K562 (cell line): ENCODE measurements at regions not wholly inside any gene's neighbourhood (a gene's known extent, or its start where the extent isn't known, plus 50 kb on each side); places are given as distances from the start of the nearest gene placed in this dataset.

Source experiments
- CCAR2 ChIP-seq: fragments of 200-400 bp; formaldehyde crosslinking; IDR thresholded peaks from 2 replicates; pipeline ENCODE4 v1.6.1; 2017; ENCODE audit warnings: mild to moderate bottlenecking, low read depth, low read length
- DEAF1 ChIP-seq: fragments of 450-650 bp; formaldehyde crosslinking; IDR thresholded peaks from 2 replicates; pipeline ENCODE4 v1.4.0; 2020; ENCODE audit warnings: mild to moderate bottlenecking, moderate library complexity
- HCFC1 ChIP-seq: IDR thresholded peaks from 2 replicates; pipeline ENCODE4 v1.6.1; 2012; ENCODE audit warnings: low read depth, low read length, improper control_type of control experiment
- MAFK ChIP-seq: IDR thresholded peaks from 2 replicates; pipeline ENCODE4 v1.6.1; 2011; ENCODE audit warnings: low read length, improper control_type of control experiment
- USF2 ChIP-seq: sonication (generic); formaldehyde crosslinking; IDR thresholded peaks from 2 replicates; pipeline ENCODE4 v1.5.0; 2020; ENCODE audit warnings: missing genetic modification reagents
- ZNF407 ChIP-seq: fragments of 450-650 bp; IDR thresholded peaks from 2 replicates; pipeline ENCODE4 v1.6.1; 2016; ENCODE audit warnings: low read depth
- ZNF584 ChIP-seq: fragments of 200-800 bp; sonication (Bioruptor generic); IDR thresholded peaks from 2 replicates; pipeline ENCODE4 v1.6.1; 2016; ENCODE audit warnings: low read depth, mild to moderate bottlenecking, missing genetic modification characterization, missing compliant biosample characterization
- TF ChIP-seq, protein P1 (sequence below), 2 experiments: IDR thresholded peaks in 1 of 2; conservative IDR thresholded peaks in 1 of 2; 2 replicates each; pipeline ENCODE4 v1.6.1; 2016; ENCODE audit warnings: low read depth in 2 of 2, mild to moderate bottlenecking in 1 of 2, missing compliant biosample characterization in 1 of 2, missing genetic modification characterization in 1 of 2, moderate library complexity in 1 of 2
- TF ChIP-seq, protein P2 (sequence below): sonication (generic); formaldehyde crosslinking; IDR thresholded peaks from 2 replicates; pipeline ENCODE4 v1.8.0; 2022; ENCODE audit warnings: mild to moderate bottlenecking, missing genetic modification reagents

GRCh38 chr12:92341065-92341668 lies 195.5 kb upstream of the BTG1 start (continued):
- TF ChIP-seq ZNF407 = no peak
- no peak; the same call in 1 of the 2 replicates for TF ChIP-seq ZNF584 (CRISPR knock-in tag)
- TF ChIP-seq DEAF1 = 0 out of 2 replicates have a peak, but pooled peaks have one; percentile 25
- TF ChIP-seq HCFC1 = no peak
- no peak for TF ChIP-seq USF2 (CRISPR knock-in tag)
- no peak for TF ChIP-seq MAFK
- no peak for TF ChIP-seq CCAR2
- TF ChIP-seq, protein P1, sequence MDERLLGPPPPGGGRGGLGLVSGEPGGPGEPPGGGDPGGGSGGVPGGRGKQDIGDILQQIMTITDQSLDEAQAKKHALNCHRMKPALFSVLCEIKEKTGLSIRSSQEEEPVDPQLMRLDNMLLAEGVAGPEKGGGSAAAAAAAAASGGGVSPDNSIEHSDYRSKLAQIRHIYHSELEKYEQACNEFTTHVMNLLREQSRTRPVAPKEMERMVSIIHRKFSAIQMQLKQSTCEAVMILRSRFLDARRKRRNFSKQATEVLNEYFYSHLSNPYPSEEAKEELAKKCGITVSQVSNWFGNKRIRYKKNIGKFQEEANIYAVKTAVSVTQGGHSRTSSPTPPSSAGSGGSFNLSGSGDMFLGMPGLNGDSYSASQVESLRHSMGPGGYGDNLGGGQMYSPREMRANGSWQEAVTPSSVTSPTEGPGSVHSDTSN (CRISPR knock-in tag; IDR thresholded peaks at IDR 0.05; ENCODE audit: low read depth) = no peak
- TF ChIP-seq, protein P1 (tag; conservative IDR thresholded peaks at IDR 0.05; ENCODE audit: low read depth) = peak; percentile 82
- TF ChIP-seq, protein P2, sequence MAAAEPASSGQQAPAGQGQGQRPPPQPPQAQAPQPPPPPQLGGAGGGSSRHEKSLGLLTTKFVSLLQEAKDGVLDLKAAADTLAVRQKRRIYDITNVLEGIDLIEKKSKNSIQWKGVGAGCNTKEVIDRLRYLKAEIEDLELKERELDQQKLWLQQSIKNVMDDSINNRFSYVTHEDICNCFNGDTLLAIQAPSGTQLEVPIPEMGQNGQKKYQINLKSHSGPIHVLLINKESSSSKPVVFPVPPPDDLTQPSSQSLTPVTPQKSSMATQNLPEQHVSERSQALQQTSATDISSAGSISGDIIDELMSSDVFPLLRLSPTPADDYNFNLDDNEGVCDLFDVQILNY (CRISPR knock-in tag) = no peak
